Psoas muscle (tissue), 7 donors: ENCODE measurements at regions not wholly inside any gene's neighbourhood (a gene's known extent, or its start where the extent isn't known, plus 50 kb on each side); places are given as distances from the start of the nearest gene placed in this dataset.

Source experiments
- ATAC-seq, 4 donors: fragments of 200-7000 bp; cut with Tn5 transposase; one replicate each; pipeline ENCODE4 v1.9.1; 2020; ENCODE audit warnings: moderate library complexity in 3 of 4, mild to moderate bottlenecking in 2 of 4
- DNase-seq, 2 donors: peaks; one replicate each; pipeline ENCODE4 v3.0.0-alpha.2; 2020
- H3K27ac ChIP-seq: fragments of 200-600 bp; one replicate; pipeline ENCODE4 v1.8.0; 2022
- H3K27me3 ChIP-seq, 3 donors: fragments of 200-600 bp in 1 of 3; one replicate each; pipeline versions ENCODE4 v1.6.1 to v1.8.0; 2013 to 2022; ENCODE audit warnings: low read length in 2 of 3, mild to moderate bottlenecking in 2 of 3, moderate library complexity in 1 of 3; ENCODE audit not compliant: insufficient read depth in 3 of 3
- H3K36me3 ChIP-seq, 2 donors: fragments of 200-600 bp in 1 of 2; one replicate each; pipeline versions ENCODE4 v1.6.1 to v1.8.0; 2013 to 2022; ENCODE audit warnings: low read depth in 1 of 2, mild to moderate bottlenecking in 1 of 2, moderate library complexity in 1 of 2; ENCODE audit not compliant: insufficient read depth in 1 of 2
- H3K4me1 ChIP-seq: fragments of 200-600 bp; one replicate; pipeline ENCODE4 v1.8.0; 2022
- H3K4me3 ChIP-seq: fragments of 200-600 bp; one replicate; pipeline ENCODE4 v1.8.0; 2022; ENCODE audit warnings: mild to moderate bottlenecking
- H3K9me3 ChIP-seq: fragments of 200-600 bp; one replicate; pipeline ENCODE4 v1.8.0; 2022
- WGBS, 3 donors: extraction: QIAGEN DNeasy Blood & Tissue Kit; methylation state at CpG; one replicate each; pipeline versions ENCODE4 v1.1.6 to v1.1.7; 2013; 5-methylcytosine and 5-hydroxymethylcytosine counted together
- intact Hi-C, 2 donors: fragments of 100-400 bp; cut with DNase I; formaldehyde crosslinking; loops; one replicate each; pipeline versions ENCODE4 v1.11.0 to v1.14.2; 2022
- TF ChIP-seq, protein P1 (sequence below): fragments of 200-600 bp; IDR thresholded peaks from one replicate; pipeline ENCODE4 v1.8.0; 2022; ENCODE audit warnings: antibody characterized with exemption
- donor health status: healthy with polysubstance abuse.
- donor health status: DM: no; HTN: no; CAD: no; lungs with moderate emphysema.
- donor health status: Bipolar disorder and iron deficiency.
- donor health status: healthy.
- donor health status: DM: yes; HTN: yes; CAD: no.
- donor health status: DM: no; HTN: no; CAD: no.
- donor health status: DM: yes; HTN: yes; CAD: no.

DNA sequence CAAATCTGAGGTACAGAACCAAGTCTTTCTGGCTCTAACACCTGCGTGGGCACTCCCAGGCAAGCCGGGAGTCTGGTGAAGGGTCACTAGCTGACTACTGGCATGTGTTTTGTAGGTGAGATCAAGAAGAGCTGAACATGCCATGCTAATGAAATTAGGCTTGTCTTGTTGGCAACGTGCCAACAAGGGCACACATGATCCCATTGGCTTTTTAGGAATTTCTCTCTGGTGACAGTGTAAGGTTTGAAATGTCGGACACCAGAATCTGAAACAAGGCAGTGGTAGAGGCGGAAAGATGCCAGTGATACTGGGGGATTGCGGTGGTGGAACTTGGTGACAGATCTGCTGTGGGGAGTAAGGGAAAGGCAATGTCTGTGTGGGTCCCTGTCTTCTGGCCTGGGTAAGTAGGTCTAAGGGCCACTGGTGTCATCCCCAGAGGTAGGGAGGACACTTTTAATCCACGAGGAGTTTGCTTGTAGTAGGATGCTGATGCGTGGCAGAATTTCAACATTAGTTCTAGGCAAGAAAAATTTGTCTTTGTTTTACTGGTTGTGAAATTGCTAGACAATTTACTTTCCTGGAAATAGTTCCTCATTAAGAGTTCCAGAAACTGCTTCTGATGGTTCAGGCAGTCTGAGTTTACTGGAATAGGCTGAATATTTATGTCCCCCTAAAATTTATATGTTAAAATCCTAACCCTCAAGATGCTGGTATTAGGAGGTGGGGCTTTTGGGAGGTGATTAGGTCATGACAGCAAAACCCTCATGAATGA, 52.6 kb upstream of the ACMSD start:
- DNase-seq (no peak), ATAC-seq (no peak)
- Histone ChIP-seq H3K4me1 (no peaks in the 10 kb centered on the region), H3K9me3 (no peaks in the 10 kb centered on the region), H3K27ac (no peak overlapping the region), H3K27me3 (no peaks in the 10 kb centered on the region), H3K36me3 (no peaks in the 10 kb centered on the region), H3K4me3 (no peak overlapping the region)
- WGBS, 3 donors: 62 to 70% (median 69%) methylated on average over 8 of the region's 8 CpGs
- intact Hi-C loops: no loop called here
- TF ChIP-seq, protein P1, sequence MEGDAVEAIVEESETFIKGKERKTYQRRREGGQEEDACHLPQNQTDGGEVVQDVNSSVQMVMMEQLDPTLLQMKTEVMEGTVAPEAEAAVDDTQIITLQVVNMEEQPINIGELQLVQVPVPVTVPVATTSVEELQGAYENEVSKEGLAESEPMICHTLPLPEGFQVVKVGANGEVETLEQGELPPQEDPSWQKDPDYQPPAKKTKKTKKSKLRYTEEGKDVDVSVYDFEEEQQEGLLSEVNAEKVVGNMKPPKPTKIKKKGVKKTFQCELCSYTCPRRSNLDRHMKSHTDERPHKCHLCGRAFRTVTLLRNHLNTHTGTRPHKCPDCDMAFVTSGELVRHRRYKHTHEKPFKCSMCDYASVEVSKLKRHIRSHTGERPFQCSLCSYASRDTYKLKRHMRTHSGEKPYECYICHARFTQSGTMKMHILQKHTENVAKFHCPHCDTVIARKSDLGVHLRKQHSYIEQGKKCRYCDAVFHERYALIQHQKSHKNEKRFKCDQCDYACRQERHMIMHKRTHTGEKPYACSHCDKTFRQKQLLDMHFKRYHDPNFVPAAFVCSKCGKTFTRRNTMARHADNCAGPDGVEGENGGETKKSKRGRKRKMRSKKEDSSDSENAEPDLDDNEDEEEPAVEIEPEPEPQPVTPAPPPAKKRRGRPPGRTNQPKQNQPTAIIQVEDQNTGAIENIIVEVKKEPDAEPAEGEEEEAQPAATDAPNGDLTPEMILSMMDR: no peak

DNA sequence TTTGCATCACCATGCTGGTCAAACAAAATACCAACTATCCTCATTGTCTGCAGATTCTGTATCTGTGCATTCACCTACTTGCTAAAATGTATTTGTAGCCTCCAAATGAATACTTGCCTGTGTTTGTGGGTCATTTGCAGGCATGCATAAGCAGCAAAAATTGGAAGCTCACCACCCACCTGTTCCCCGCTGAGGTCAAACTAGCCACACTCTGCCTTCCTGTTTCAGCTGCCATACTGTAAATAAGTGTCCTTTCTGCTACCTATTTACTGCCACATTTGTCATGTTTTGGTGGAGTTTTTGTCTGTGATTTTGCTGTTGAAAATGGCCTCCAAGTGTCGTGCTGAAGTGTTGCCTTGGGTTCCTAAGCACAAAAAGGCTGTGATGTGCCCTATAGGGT, 50.0 kb upstream of the ACMSD start:
- H3K4me1 ChIP-seq: no peaks in the 10 kb centered on the region
- TF ChIP-seq, protein P1: no peak
- H3K27me3 ChIP-seq: no peaks in the 10 kb centered on the region
- ATAC-seq: no peak
- DNase-seq: no peak
- intact Hi-C loops: no loop called here
- no peaks in the 10 kb centered on the region for H3K9me3 ChIP-seq
- H3K27ac ChIP-seq: no peak overlapping the region
- no peak overlapping the region for H3K4me3 ChIP-seq
- 75 to 85% (median 76%) methylated on average over 2 of the region's 2 CpGs for WGBS, 3 donors
- H3K36me3 ChIP-seq: no peaks in the 10 kb centered on the region
